ENCODE measurements at regions not wholly inside any gene's neighbourhood (a gene's known extent, or its start where the extent isn't known, plus 50 kb on each side); places are given as distances from the start of the nearest gene placed in this dataset.

DNA sequence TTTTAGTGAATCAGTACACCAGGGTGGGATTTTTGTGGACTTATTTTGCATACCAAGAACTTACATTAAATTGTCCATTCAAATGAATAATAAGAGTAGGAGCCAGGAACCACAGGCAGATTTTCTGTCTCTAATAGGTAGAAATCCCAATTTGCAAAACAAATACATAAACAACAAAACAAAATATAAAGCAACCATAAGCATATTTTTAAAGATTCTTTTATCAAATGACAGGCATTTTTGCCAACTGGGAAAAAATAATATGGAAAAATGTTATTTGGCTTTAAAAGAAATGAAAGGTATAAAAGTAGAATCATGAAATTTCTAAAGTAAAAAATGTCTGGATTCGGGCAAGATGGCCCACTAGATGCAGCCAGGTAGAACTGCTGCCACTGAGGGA lies 71.2 kb upstream of the PDE7B start:
- Histone ChIP-seq H3K4me1 (ENCODE audit: control insufficient read depth in 1 of 2, insufficient read depth in 2 of 2, low read length in 2 of 2) (no peaks in the 10 kb centered on the region), H3K4me3 (replicated peaks in 1 of 2; ENCODE audit: low read depth in 1 of 2, low read length in 2 of 2) (no peak overlapping the region), H3K9ac (ENCODE audit: low read length) (no peak overlapping the region), H4K20me1 (ENCODE audit: insufficient read depth) (no peaks in the 10 kb centered on the region), H3K9me2 (ENCODE audit: insufficient read depth) (no peaks in the 10 kb centered on the region), H2AFZ (ENCODE audit: low read depth, low read length, poor library complexity, severe bottlenecking) (no peak overlapping the region), H3K27me3 (ENCODE audit: insufficient read depth, low read length) (no peaks in the 10 kb centered on the region), H3K79me2 (ENCODE audit: insufficient read depth, low read length) (no peaks in the 10 kb centered on the region), H3K4me2 (ENCODE audit: low read length) (no peak overlapping the region), H3K27ac (ENCODE audit: low read depth, low read length) (no peak overlapping the region), H3K9me3 (ENCODE audit: control insufficient read depth in 1 of 2, insufficient read depth in 1 of 2, low read depth in 1 of 2, low read length in 2 of 2) (no peaks in the 10 kb centered on the region), H3K36me3 (ENCODE audit: control insufficient read depth in 1 of 2, insufficient read depth in 2 of 2, low read length in 2 of 2) (no peaks in the 10 kb centered on the region)
- TF ChIP-seq RAD21 (IDR thresholded peaks at IDR 0.05; ENCODE audit: low read depth), result no peak
- TF ChIP-seq EZH2 (IDR thresholded peaks at IDR 0.05), result no peak
- no peak for TF ChIP-seq CBX3 (IDR thresholded peaks at IDR 0.05; ENCODE audit: low read depth)
- TF ChIP-seq JUND (IDR thresholded peaks at IDR 0.05), result no peak
- no peak for TF ChIP-seq ZNF274 (IDR thresholded peaks at IDR 0.05; ENCODE audit: low read depth, low read length)
- TF ChIP-seq EGR1 (IDR thresholded peaks at IDR 0.05; ENCODE audit: low read depth), result no peak
- TF ChIP-seq, protein P1, sequence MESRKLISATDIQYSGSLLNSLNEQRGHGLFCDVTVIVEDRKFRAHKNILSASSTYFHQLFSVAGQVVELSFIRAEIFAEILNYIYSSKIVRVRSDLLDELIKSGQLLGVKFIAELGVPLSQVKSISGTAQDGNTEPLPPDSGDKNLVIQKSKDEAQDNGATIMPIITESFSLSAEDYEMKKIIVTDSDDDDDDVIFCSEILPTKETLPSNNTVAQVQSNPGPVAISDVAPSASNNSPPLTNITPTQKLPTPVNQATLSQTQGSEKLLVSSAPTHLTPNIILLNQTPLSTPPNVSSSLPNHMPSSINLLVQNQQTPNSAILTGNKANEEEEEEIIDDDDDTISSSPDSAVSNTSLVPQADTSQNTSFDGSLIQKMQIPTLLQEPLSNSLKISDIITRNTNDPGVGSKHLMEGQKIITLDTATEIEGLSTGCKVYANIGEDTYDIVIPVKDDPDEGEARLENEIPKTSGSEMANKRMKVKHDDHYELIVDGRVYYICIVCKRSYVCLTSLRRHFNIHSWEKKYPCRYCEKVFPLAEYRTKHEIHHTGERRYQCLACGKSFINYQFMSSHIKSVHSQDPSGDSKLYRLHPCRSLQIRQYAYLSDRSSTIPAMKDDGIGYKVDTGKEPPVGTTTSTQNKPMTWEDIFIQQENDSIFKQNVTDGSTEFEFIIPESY (IDR thresholded peaks at IDR 0.05; ENCODE audit: extremely low read depth, insufficient replicate concordance, low read length), result no peak
- TF ChIP-seq, protein P2, sequence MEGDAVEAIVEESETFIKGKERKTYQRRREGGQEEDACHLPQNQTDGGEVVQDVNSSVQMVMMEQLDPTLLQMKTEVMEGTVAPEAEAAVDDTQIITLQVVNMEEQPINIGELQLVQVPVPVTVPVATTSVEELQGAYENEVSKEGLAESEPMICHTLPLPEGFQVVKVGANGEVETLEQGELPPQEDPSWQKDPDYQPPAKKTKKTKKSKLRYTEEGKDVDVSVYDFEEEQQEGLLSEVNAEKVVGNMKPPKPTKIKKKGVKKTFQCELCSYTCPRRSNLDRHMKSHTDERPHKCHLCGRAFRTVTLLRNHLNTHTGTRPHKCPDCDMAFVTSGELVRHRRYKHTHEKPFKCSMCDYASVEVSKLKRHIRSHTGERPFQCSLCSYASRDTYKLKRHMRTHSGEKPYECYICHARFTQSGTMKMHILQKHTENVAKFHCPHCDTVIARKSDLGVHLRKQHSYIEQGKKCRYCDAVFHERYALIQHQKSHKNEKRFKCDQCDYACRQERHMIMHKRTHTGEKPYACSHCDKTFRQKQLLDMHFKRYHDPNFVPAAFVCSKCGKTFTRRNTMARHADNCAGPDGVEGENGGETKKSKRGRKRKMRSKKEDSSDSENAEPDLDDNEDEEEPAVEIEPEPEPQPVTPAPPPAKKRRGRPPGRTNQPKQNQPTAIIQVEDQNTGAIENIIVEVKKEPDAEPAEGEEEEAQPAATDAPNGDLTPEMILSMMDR (IDR thresholded peaks at IDR 0.05 in 2 of 3, conservative IDR thresholded peaks at IDR 0.05 in 1 of 3; ENCODE audit: borderline replicate concordance in 1 of 3, insufficient read depth in 1 of 3, low read depth in 2 of 3, low read length in 2 of 3), result no peak
- TF ChIP-seq SRF (IDR thresholded peaks at IDR 0.05; ENCODE audit: low read depth), result no peak
- no peak for TF ChIP-seq EZH2phosphoT487 (IDR thresholded peaks at IDR 0.05; ENCODE audit: borderline replicate concordance)
- no peak for TF ChIP-seq YY1 (IDR thresholded peaks at IDR 0.05; ENCODE audit: extremely low read depth, insufficient replicate concordance, low read depth, low read length)
- TF ChIP-seq ELF1 (IDR thresholded peaks at IDR 0.05; ENCODE audit: borderline replicate concordance, low read depth), result no peak
- no peak for TF ChIP-seq POLR2A (IDR thresholded peaks at IDR 0.05; ENCODE audit: borderline replicate concordance, extremely low read depth, insufficient read depth, insufficient read length)
- TF ChIP-seq TCF7L2 (IDR thresholded peaks at IDR 0.05; ENCODE audit: borderline replicate concordance, extremely low read depth, insufficient read depth, insufficient read length), result no peak
- no peak for TF ChIP-seq REST (IDR thresholded peaks at IDR 0.05; ENCODE audit: low read depth)
- no peak for TF ChIP-seq ZFX (IDR thresholded peaks at IDR 0.05)
- no peak for TF ChIP-seq FOSL1 (IDR thresholded peaks at IDR 0.05; ENCODE audit: low read depth)
- ChIA-PET POLR2A (no interaction called here), RAD21 (ENCODE audit: low non-redundant PET in 1 of 2, low total read pairs in 2 of 2, uncharacterized antibody in 2 of 2, unreplicated experiment in 2 of 2) (no interaction called here), CTCF (no interaction called here)
- BruUV-seq (replicated peaks), result no TSS peak
- DNase-seq (ENCODE audit: low read depth, low spot score) (no peak), ATAC-seq (no peak)
- intact Hi-C loops (cut with micrococcal nuclease), result no loop called here
